ENCODE measurements at regions not wholly inside any gene's neighbourhood (a gene's known extent, or its start where the extent isn't known, plus 50 kb on each side); places are given as distances from the start of the nearest gene placed in this dataset.

GRCh38 chr20:11044561-11044960 lies 370.8 kb upstream of the JAG1 start:
- TF ChIP-seq EZH2 (IDR thresholded peaks at IDR 0.05; ENCODE audit: low read depth, unreplicated experiment) (no peak), EZH2phosphoT487 (IDR thresholded peaks at IDR 0.05; ENCODE audit: unreplicated experiment) (no peak)

All from GM23338 (cell line).